Hepatocyte (in vitro differentiated cells): ENCODE measurements at regions not wholly inside any gene's neighbourhood (a gene's known extent, or its start where the extent isn't known, plus 50 kb on each side); places are given as distances from the start of the nearest gene placed in this dataset.

Source experiments
- DNase-seq: peaks from one replicate; pipeline ENCODE4 v3.0.0-alpha.2; 2016; ENCODE audit warnings: low spot score
- H2AFZ ChIP-seq: fragments of 200-600 bp; sonication (generic); 2 replicates; pipeline ENCODE4 v1.6.0; 2016; ENCODE audit warnings: antibody characterized with exemption, mild to moderate bottlenecking
- H3K27ac ChIP-seq: fragments of 200-600 bp; sonication (generic); 2 replicates; pipeline ENCODE4 v1.5.1; 2016; ENCODE audit warnings: mild to moderate bottlenecking
- H3K27me3 ChIP-seq: fragments of 200-600 bp; sonication (generic); 2 replicates; pipeline ENCODE4 v1.6.1; 2016
- H3K36me3 ChIP-seq: fragments of 200-600 bp; sonication (generic); replicated peaks from 2 replicates; pipeline ENCODE4 v1.5.1; 2016; ENCODE audit warnings: low read depth; ENCODE audit not compliant: insufficient read depth
- H3K4me1 ChIP-seq: fragments of 200-600 bp; sonication (generic); 2 replicates; pipeline ENCODE4 v1.5.1; 2016; ENCODE audit warnings: mild to moderate bottlenecking, moderate library complexity; ENCODE audit not compliant: insufficient read depth
- H3K4me2 ChIP-seq: fragments of 200-600 bp; sonication (generic); 2 replicates; pipeline ENCODE4 v1.6.0; 2016
- H3K4me3 ChIP-seq: fragments of 200-600 bp; sonication (generic); 2 replicates; pipeline ENCODE4 v1.5.1; 2016; ENCODE audit warnings: mild to moderate bottlenecking
- H3K79me2 ChIP-seq: fragments of 200-600 bp; sonication (generic); 2 replicates; pipeline ENCODE4 v1.6.0; 2017; ENCODE audit warnings: mild to moderate bottlenecking
- H3K9me2 ChIP-seq: fragments of 200-600 bp; sonication (generic); replicated peaks from 2 replicates; pipeline ENCODE4 v1.6.0; 2017; ENCODE audit warnings: mild to moderate bottlenecking; ENCODE audit not compliant: insufficient read depth
- H3K9me3 ChIP-seq: fragments of 200-600 bp; sonication (generic); 2 replicates; pipeline ENCODE4 v1.5.1; 2016; ENCODE audit warnings: low read depth, mild to moderate bottlenecking
- H4K20me1 ChIP-seq: fragments of 200-600 bp; sonication (generic); 2 replicates; pipeline ENCODE4 v1.6.0; 2016; ENCODE audit warnings: mild to moderate bottlenecking; ENCODE audit not compliant: insufficient read depth, poor library complexity, severe bottlenecking
- EZH2 ChIP-seq: fragments of 200-600 bp; sonication (generic); IDR thresholded peaks from 2 replicates; pipeline ENCODE4 v1.6.1; 2016; ENCODE audit warnings: antibody characterized with exemption, mild to moderate bottlenecking, borderline replicate concordance
- EZH2phosphoT487 ChIP-seq: fragments of 200-600 bp; sonication (generic); IDR thresholded peaks from one replicate; pipeline ENCODE4 v1.6.1; 2018; ENCODE audit warnings: antibody characterized with exemption, mild to moderate bottlenecking, low read depth, moderate library complexity; ENCODE audit not compliant: unreplicated experiment, severe bottlenecking
- WGBS: methylation state at CpG from one replicate; pipeline ENCODE4 v1.1.6; 2016; ENCODE audit warnings: low lambda C conversion rate; ENCODE audit errors: missing lambda C conversion rate; 5-methylcytosine and 5-hydroxymethylcytosine counted together
- TF ChIP-seq, protein P1 (sequence below): fragments of 200-600 bp; sonication (generic); IDR thresholded peaks from 2 replicates; pipeline ENCODE4 v1.5.1; 2016; ENCODE audit warnings: antibody characterized with exemption, mild to moderate bottlenecking; ENCODE audit not compliant: poor library complexity

DNA sequence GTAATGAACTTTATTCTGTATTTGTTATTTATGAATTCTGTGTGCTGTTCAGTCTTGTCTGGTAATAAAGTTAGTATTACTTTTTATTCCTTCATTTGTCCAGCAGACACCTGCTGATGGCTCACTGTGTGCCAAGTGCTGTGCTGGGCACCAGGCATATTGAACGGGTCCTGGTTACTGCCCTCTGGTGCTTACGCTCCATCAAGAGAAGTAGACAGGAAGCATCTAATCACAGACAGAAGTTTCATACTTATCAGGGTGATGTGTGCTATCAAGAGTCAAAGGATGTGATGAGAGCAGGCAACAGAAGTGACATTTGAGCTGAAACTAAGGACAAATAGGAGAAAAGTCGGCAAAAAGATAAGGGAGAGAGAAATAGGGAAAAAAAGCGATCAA is 153.1 kb downstream of the FGF1 start:
- TF ChIP-seq EZH2phosphoT487 = no peak
- TF ChIP-seq, protein P1, sequence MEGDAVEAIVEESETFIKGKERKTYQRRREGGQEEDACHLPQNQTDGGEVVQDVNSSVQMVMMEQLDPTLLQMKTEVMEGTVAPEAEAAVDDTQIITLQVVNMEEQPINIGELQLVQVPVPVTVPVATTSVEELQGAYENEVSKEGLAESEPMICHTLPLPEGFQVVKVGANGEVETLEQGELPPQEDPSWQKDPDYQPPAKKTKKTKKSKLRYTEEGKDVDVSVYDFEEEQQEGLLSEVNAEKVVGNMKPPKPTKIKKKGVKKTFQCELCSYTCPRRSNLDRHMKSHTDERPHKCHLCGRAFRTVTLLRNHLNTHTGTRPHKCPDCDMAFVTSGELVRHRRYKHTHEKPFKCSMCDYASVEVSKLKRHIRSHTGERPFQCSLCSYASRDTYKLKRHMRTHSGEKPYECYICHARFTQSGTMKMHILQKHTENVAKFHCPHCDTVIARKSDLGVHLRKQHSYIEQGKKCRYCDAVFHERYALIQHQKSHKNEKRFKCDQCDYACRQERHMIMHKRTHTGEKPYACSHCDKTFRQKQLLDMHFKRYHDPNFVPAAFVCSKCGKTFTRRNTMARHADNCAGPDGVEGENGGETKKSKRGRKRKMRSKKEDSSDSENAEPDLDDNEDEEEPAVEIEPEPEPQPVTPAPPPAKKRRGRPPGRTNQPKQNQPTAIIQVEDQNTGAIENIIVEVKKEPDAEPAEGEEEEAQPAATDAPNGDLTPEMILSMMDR = no peak
- TF ChIP-seq EZH2 = no peak
- 86% methylated on average over 4 of the region's 4 CpGs for WGBS
- H3K79me2 ChIP-seq = no peaks in the 10 kb centered on the region
- peaks cover 3% of the 10 kb centered on the region for H3K4me1 ChIP-seq
- H3K27me3 ChIP-seq = no peaks in the 10 kb centered on the region
- no peak overlapping the region for H2AFZ ChIP-seq
- no peaks in the 10 kb centered on the region for H4K20me1 ChIP-seq
- H3K9me3 ChIP-seq = no peaks in the 10 kb centered on the region
- no peak overlapping the region for H3K4me3 ChIP-seq
- no peak overlapping the region for H3K27ac ChIP-seq
- no peaks in the 10 kb centered on the region for H3K9me2 ChIP-seq
- no peak overlapping the region for H3K4me2 ChIP-seq
- no peak for DNase-seq
- no peaks in the 10 kb centered on the region for H3K36me3 ChIP-seq

GRCh38 chr5:142531977-142532780 is 153.7 kb downstream of the FGF1 start:
- TF ChIP-seq EZH2 = no peak
- TF ChIP-seq, protein P1 = no peak
- TF ChIP-seq EZH2phosphoT487 = no peak
- no peak overlapping the region for H3K4me2 ChIP-seq
- H3K4me1 ChIP-seq = peaks cover 3% of the 10 kb centered on the region
- H4K20me1 ChIP-seq = no peaks in the 10 kb centered on the region
- no peak overlapping the region for H3K4me3 ChIP-seq
- H3K79me2 ChIP-seq = no peaks in the 10 kb centered on the region
- no peaks in the 10 kb centered on the region for H3K9me2 ChIP-seq
- H3K27ac ChIP-seq = no peak overlapping the region
- no peaks in the 10 kb centered on the region for H3K9me3 ChIP-seq
- no peak overlapping the region for H2AFZ ChIP-seq
- H3K27me3 ChIP-seq = no peaks in the 10 kb centered on the region
- no peaks in the 10 kb centered on the region for H3K36me3 ChIP-seq
- 77% methylated on average over 9 of the region's 9 CpGs for WGBS
- DNase-seq = no peak

DNA sequence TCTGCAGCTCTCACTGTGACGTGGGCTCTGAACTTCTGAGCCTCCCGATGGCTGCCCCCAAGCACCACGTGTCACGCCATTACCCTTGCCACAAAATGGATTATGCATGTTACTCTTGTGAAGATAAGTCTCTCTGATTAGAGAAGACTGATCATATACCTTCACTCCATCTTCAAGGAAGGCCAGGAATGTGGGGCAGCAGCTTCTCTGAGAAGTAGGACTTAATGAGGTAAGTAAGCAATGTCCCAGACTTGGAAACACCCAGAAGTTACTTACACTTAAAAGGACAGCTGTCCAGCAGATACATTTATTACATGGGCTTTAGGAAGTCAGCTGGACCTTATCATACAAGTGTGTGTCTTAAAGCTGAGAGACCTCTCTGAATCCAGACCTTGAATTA is 155.0 kb downstream of the FGF1 start:
- H3K9me2 ChIP-seq = no peaks in the 10 kb centered on the region
- no peak overlapping the region for H3K4me2 ChIP-seq
- H3K36me3 ChIP-seq = no peaks in the 10 kb centered on the region
- H3K4me3 ChIP-seq = no peak overlapping the region
- no peak overlapping the region for H2AFZ ChIP-seq
- H3K79me2 ChIP-seq = no peaks in the 10 kb centered on the region
- H3K4me1 ChIP-seq = peaks cover 3% of the 10 kb centered on the region
- no peaks in the 10 kb centered on the region for H3K27me3 ChIP-seq
- TF ChIP-seq EZH2phosphoT487 (no peak), EZH2 (no peak)
- TF ChIP-seq, protein P1 = no peak
- WGBS = 84% methylated on average over 4 of the region's 4 CpGs
- H3K9me3 ChIP-seq = no peaks in the 10 kb centered on the region
- H3K27ac ChIP-seq = no peak overlapping the region
- DNase-seq = no peak
- no peaks in the 10 kb centered on the region for H4K20me1 ChIP-seq
